Retina (tissue), 1 donor: ENCODE measurements at regions not wholly inside any gene's neighbourhood (a gene's known extent, or its start where the extent isn't known, plus 50 kb on each side); places are given as distances from the start of the nearest gene placed in this dataset.

ENCODE experiments used
- DNase-seq: peaks from one replicate; pipeline ENCODE4 v3.0.0-alpha.2; 2016

DNA sequence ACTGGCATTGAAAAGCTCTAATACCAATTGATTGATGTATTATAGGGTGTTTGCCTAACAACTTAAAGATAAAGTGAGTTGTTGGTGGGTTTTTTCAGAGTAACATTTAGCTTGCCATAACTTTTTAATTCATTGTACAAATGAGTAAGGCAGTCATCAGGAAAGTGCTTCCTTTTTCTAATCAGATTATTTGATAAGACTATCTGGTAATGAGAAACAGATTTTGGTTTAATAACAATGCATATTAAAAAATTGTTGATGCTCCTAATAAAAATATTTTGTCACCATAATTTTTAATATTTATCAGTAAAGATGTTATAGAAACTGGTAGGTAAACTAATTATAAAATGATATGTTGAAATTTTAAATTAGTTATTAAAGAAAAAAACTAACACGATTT, 51.3 kb downstream of the BLTP1 start:
- no peak for DNase-seq

DNA sequence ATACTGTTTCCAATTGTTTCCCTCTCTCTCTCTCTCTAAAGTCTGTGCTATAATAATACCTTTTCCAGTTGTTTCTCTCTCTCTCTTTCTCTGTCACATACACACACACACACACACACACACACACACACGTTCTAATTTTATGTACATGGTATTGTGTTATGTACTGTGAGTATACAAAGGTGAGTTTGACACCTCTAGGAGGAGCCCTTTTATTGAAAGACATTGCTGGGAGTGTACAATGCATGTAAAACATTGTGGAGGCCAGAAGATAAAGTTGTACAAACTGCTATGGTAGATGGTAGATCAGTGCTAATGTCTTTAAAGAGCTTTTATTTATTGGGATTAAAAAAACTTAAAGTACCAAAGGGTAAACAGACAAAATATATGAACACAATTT, 53.6 kb downstream of the BLTP1 start:
- no peak for DNase-seq

DNA sequence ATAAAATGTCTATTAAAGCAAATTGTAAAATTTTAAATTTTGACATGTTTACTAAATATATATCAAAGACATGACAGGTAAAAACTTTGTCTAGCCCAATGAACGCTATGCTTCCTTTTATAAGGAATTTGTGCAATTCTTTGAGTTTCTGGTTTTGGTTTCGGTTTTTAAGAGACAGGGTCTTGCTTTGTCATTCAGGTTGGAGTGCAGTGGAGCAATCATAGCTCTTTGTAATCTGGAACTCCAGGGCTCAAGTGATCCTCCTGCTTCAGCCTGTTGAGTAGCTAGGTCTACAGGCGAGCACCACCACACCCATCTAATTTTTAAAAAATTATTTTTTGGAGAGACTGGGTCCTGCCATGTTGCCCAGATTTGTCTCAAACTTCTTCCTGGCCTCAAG, 60.7 kb downstream of the BLTP1 start:
- no peak for DNase-seq

DNA sequence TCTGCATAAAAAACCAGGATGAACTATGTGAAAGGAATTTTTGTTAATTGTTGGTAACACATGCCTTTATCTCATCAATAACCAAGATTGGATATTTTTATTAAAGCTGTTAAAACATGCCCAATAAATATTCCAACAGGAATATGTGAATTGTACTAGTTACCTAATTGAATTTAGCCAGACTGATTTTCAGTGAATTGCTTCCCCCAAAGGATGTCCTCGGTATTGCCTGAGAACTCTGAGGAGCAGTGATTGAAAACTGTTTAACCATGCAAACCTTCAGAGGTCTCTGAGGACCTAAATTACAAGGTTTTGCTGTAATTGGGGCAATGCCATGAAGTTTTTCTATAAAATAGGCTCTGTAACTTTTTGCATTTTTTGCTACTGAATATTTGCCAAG, 66.6 kb downstream of the BLTP1 start:
- DNase-seq, result no peak

DNA sequence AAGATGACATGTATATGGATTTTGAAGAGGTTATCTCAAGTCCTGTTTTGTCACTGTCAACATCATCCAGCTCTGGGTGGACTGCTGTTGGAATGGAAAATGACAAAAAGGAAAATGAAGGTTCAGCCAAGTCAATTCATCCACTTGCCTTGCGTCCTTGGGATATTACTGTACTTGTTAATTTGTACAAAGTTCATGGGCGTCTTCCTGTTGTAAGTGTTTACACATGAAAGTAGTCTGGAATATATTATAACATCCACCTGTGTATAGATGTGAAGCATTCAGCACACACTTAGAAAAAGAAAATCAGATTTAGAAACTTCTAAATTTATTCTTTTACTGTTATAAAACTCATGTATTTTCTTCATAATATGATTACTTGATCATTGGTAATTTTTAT, 67.2 kb downstream of the BLTP1 start:
- DNase-seq, result no peak

DNA sequence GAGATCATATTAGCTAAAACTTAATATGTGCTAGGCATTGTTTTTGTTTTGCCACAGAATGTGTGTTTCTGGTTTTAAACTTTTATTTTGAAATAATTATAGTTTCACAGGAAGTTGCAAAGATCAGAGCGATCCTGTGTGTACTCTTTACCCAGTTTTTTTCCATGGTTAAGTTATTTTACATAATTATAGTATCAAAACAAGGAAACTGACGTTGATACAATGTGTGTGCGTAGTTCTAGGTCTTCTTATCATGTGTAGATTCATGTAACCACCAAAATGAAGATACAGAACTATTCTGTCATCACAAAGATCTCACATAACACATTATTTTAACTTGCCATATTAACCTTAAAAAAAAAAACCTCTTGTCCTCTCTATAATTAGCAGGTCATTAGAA, 69.2 kb downstream of the BLTP1 start:
- no peak for DNase-seq

DNA sequence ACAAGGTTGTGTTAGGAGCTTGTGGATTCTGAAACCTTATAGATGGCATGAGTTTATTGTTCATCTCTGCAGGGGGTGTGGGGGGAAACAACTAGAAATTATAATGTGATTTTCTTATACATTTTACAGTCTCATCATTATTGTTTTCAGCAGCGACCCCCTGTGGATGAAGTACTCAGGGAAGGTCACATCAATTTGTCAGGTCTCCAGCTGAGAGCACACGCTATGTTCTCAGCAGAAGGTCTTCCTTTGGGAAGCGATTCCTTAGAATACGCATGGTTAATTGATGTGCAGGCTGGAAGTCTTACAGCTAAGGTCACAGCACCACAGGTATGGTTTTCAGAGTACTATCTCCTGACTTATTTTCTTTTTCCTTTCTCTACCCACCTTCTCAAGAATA, 72.2 kb downstream of the BLTP1 start:
- peak; percentile 43 for DNase-seq

DNA sequence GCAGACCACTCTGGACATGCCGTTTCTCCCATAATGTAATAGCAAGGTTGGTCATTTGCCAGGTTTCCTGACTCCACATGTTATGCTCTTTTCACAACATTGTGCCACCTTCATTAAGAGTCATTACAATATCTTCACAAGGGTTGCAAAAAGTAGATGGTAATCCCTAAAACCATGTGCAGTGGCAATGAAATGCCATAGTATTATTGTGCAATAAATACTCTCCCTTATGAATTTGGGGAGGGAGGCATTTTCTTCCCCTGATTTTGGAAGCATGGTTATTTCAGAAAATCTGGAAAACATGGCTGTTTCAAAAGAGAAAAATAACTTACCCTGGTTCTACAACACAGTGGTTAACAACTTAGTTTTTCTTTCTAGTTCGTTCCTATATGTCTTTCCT, 75.1 kb downstream of the BLTP1 start:
- DNase-seq, result no peak

DNA sequence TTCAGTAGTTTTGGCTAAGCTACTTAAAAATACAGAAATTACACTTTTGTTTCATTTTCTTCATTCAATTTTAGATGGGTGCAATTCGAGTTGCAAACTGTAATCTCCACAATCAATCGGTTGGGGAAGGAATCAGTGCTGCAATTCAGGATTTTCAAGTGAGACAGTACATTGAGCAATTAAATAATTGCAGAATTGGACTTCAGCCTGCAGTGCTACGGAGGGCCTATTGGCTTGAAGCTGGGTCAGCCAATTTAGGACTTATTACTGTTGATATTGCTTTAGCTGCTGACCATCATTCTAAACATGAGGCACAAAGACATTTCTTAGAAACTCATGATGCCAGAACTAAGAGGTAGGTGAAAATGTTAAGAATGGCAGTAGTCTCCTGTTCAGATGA, 77.7 kb downstream of the BLTP1 start:
- DNase-seq, result no peak

DNA sequence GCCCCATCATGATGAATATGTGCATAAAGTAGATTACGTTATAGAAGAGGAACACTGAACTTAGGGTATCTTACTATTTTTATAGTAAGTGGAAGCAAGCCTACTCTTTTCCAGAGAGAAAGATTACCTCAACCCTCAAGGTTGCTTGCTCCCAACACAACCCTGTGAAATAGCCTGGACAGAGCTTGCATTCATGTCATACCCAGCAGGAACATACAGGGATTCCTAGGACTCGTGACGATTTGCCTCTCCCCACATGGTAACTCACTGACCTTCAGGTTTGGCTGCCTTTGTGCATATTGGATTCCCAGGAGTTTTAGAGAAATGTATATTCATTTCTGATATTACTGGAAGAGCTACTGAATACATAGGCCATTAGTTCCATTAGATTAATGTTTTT, 80.5 kb downstream of the BLTP1 start:
- DNase-seq, result no peak

DNA sequence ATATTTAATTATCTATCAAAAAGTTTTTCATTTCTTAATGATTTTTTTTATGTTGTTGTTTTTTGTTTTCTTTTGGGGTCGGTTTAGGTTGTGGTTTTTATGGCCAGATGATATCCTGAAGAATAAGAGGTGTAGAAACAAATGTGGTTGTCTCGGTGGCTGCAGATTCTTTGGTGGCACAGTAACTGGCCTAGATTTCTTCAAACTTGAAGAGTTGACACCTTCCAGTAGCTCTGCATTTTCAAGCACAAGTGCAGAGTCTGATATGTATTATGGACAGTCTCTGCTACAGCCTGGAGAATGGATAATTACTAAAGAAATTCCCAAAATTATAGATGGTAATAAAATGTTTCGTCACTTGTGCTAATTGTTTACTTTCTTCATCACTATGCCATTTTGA, 82.6 kb downstream of the BLTP1 start:
- DNase-seq, result no peak

DNA sequence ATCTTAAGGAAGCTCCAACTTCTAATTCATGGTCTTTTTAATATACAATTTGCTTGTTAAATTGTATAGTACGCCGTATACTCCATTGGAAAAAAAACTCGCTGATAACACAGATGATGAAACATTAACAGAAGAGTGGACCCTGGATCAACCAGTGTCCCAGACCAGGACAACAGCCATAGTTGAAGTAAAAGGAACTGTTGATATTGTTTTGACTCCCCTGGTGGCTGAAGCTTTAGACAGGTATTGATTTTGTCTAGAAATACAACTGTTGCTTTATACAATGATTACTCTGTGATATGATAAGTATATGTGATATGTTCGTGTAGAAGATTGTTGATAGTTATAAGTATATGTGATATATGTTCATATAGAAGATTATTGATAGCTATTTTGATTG, 91.7 kb downstream of the BLTP1 start:
- DNase-seq, result no peak

DNA sequence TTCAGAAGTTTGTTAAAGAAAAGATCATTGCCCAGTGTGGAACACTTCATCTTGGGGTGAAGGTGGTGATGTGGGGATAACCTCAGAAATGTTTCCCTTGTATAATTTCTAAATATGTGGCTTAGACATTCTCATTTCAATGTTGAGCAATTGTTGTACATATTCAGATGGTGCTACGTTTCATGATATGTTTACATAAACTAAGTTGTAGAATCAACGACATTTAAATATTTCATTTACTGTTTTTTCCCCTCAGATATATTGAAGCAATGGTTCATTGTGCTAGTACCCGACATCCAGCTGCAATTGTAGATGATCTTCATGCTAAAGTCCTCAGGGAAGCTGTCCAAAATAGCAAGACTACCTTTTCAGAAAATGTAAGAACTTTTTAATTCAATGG, 92.6 kb downstream of the BLTP1 start:
- DNase-seq, result no peak

DNA sequence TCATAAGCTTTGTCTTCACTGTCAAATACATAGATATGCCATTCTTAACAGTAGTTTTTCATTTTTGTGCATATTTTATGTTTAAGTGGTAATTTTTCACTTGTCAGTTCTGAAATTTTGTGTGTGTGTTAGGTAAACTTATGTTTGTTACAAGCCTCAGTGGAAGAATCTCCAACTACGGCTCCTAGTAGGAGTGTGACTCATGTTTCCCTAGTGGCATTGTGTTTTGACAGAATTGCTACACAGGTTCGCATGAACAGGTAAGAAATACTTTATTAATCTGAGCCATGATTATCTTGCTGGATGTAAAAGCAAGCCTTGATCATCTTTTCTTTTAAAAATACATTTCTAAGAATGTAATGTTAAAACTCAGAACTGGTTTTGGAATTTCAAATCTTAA, 94.4 kb downstream of the BLTP1 start:
- no peak for DNase-seq

DNA sequence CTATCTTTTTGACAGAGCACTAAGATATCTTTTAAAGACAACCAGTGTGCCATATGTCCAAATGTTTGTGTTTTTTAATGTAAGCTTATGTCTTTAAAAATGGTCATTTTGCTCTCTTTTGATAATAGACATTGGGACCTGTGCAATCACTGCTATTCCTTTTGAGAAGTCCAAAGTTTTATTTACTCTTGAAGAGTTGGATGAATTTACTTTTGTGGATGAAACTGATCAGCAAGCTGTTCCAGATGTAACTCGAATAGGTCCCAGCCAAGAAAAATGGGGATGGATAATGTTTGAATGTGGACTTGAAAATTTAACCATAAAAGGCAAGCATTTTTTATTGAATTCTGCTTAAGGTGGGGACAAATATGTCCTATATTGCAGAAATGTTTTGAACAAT, 97.2 kb downstream of the BLTP1 start:
- DNase-seq, result no peak

DNA sequence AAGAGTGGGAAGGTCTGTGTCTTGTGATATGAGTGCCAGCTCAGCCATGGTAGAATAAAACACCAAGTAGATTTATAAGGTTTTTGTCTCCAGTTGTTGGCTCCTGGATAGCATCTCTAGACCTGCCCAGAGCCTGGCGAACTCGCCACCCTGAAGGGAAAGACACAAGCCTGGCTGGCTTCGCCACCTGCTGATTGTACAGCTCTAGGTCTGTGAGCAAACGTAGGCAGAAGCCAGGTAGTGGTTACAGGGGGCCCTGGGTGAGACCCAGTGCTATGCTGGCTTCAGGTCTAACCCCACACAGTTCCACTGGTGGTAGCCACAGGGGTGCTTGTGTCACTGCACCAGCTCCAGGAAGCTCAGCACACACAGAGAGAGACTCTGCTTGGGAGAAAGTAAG, 100.5 kb downstream of the BLTP1 start:
- no peak for DNase-seq

DNA sequence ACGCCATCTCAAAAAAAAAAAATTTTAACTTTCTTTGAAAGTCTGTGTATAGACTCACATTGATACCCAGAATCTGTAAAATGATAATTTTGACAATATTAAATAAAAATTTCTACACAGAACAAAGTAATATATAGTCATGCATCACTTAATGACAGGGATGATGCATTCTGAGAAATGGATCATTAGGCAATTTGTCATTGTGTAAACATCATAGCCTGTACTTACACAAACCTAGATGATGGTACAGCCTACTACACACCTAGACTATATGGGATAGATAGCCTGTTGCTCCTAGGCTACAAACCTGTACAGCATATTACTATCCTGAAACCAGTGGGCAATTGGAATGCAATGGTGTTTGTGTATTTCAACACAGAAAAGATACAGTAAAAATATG, 107.7 kb downstream of the BLTP1 start:
- DNase-seq, result no peak

DNA sequence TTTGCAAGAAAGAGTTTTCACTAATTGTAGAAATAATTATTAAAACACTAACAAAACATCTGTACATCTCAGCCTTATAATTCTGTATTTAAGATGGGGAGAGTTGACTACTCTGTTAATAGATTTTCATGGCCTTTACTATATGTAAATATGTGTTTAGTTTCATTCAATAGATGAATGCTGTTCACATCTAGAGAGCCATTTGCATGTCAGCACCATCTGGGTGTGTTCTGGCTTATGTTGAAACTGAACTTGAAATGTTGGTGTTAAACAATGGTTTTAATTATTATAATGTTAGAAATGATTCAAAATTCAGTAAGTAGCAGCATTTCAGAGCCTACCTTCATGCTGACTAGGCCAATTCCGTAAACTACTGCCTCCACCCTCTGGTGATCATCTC, 102.5 kb upstream of the ADAD1 start:
- no peak for DNase-seq

DNA sequence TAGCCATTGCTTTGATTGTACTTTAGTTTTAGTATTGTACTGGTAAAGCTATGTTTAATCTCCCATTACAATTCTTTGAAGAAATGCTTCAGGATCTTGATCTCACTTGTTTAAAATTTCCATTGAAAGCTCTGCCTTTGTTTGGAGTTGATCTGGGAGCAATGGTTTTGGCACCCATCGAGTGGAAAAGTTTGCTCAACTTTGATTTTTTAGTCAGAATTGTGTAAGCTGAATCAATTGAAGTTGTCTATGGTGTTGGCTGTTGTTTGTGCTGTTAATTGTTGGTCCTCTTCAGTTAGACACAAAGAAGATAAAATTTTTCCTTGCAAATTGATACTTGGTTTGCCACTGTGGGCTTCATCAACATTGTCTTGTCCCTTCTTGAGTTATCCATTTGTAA, 99.8 kb upstream of the ADAD1 start:
- DNase-seq, result no peak

DNA sequence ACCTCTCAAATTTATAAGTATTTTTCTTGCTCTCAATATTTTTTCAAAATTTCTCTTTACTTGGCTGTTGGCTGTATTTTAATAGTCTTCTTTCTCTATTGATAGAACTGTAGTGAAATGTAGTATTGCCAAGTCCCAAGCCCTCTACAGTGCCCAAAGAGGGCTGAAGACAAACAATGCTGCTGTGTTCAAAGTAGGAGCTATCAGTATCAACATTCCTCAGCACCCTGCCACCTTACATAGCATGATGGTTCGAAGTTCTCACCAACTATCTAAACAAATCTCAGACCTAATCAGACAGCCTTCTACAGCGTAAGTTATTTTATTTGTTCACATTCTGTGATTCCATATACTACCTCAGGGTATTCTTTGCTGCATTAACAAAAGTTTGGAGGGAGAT, 99.1 kb upstream of the ADAD1 start:
- DNase-seq, result no peak

DNA sequence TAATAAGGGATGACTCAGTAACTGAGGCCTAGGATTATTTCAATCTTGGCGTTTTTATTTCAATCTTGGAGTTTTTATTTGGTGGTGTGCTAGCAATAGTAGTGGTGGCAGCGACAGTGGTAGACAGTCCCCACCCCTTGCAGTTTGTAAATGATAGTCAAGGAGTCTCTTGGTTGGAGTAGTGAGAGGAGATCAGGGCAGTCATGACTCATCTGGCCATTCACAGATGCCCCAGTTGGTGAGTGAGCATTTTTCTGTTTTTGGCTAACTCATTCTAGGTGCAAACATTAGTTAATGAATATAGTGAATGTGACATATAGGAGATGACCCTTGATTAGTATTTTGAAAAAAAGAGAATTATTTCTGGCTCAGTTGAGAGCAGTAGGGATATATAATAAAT, 93.5 kb upstream of the ADAD1 start:
- no peak for DNase-seq

DNA sequence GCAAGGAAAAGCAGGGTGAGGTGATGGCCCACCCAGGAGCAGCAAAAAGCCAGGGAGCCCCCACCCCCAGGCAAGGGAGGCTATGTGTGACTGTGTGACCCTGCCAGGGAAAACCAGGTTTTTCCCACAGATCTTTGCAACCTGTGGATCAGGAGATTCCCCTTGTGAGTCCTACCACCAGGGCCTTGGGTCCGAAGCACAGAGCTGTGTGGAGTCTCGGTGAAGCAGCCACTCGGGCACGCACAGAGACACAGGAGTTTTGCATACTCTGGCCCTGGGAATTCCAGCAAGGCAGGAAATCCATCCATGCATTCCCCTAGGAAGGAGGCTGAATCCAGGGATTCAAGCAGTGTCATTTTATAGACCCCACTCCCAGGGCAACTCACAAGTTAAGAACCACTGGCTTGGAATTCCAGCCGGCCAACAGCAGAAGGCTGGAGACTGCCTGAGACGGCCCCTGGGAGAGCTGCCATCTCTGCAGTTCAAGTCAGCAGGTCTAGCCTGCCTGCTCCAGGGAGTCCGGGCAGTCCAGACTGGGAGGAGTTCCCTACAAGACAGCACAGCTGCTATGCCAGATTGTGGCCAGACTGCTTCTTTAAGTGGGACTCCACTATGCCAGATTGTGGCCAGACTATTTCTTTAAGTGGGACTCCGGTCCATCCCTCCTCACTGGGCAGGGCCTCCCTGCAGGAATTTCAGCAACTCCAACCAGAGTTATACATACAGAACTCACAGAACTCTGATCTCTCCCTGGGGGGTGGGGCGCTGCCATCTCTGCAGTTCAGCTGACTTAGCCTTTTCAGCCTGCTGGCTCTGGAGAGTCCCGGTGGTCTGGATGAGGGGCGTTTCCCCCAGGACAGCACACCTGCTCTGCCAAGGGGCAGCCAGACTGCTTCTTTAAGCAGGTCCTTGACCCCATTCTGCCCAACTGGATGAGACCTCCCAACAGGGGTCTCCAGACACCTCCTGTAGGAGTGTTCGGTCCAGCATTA, 85.1 kb upstream of the ADAD1 start:
- DNase-seq, result no peak

DNA sequence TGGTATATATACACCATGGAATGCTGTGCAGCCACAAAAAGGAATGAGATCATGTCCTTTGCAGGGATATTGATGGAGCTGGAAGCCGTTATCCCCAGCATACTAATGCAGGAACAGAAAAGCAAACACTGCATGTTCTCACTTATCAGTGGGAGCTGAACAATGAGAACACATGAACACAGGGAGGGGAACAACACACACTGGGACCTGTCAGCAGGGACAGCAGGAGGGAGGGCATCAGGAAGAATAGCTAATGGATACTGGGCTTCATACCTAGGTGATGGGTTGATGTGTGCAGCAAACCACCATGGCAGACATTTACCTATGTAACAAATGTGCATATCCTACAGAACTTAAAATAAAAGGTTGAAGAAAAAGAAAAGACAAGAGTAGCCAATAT, 81.1 kb upstream of the ADAD1 start:
- DNase-seq, result no peak

DNA sequence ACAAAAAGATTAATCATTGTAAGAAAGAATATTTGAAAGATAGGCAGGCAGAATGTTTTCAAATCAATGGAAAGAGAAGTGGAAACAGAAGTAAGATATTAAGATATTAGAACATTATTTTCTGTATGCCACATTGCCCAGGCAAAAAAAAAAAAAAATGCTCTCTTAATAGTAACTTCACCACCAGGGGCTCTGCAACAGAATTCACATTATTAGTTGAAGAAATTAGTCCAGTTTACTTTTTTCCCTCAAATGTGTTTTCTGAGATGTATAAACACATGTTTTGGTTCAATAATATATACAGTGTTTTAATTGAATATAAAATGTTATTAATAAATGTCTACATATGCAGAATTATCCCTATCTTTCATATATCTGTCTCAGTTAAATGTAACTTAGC, 78.0 kb upstream of the ADAD1 start:
- DNase-seq, result no peak

DNA sequence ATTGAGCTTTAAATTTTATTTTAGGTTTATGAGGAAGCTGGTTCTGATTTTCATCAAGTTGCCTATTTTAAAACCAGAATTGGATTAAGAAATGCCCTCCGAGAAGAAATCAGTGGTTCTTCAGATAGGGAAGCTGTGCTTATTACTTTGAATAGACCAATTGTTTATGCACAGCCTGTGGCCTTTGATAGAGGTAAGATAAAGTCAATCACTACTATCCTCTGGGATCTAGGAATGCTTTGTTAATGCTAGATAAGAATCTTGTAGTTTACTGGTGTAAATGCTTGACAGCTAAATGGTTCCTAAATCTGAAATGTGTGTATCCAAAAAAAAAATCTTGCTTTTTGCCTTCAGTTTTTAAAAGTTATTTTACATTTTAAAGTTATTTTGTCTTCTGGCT, 73.0 kb upstream of the ADAD1 start:
- DNase-seq, result no peak
